ENCODE measurements at regions not wholly inside any gene's neighbourhood (a gene's known extent, or its start where the extent isn't known, plus 50 kb on each side); places are given as distances from the start of the nearest gene placed in this dataset.
A peak's percentile ranks its signal among the peaks of the same experiment; 100 is the strongest.

GRCh38 chr14:100381395-100382105 is 58.4 kb downstream of the SLC25A47 start:
- TF ChIP-seq POLR2A (IDR thresholded peaks at IDR 0.05) (no peak), CTCF (IDR thresholded peaks at IDR 0.05) (no peak), EP300 (IDR thresholded peaks at IDR 0.05) (no peak), POLR2AphosphoS5 (IDR thresholded peaks at IDR 0.05) (no peak)
- Histone ChIP-seq H3K27me3 (no peaks in the 10 kb centered on the region), H3K9me3 (no peaks in the 10 kb centered on the region), H3K4me3 (no peak overlapping the region), H3K4me1 (peaks cover 21% of the 10 kb centered on the region), H3K27ac (no peak overlapping the region), H3K36me3 (peaks cover 19% of the 10 kb centered on the region)
- 85% methylated on average over 11 of the region's 11 CpGs for WGBS
- no peak for DNase-seq (ENCODE audit: low spot score in 2 of 2)

- no peak for DNase-seq (ENCODE audit: low spot score in 2 of 2)
- TF ChIP-seq CTCF (IDR thresholded peaks at IDR 0.05), result no peak
- TF ChIP-seq EP300 (IDR thresholded peaks at IDR 0.05), result no peak
- no peak for TF ChIP-seq POLR2AphosphoS5 (IDR thresholded peaks at IDR 0.05)
- no peak for TF ChIP-seq POLR2A (IDR thresholded peaks at IDR 0.05)
- Histone ChIP-seq H3K36me3 (peaks cover 19% of the 10 kb centered on the region), H3K9me3 (no peaks in the 10 kb centered on the region), H3K4me3 (no peak overlapping the region), H3K27me3 (no peaks in the 10 kb centered on the region), H3K4me1 (peaks cover 16% of the 10 kb centered on the region), H3K27ac (no peak overlapping the region)
- 94% methylated on average over 7 of the region's 7 CpGs for WGBS
These were observed 58.9 kb downstream of the SLC25A47 start for GRCh38 chr14:100382106-100382455.

GRCh38 chr14:100383727-100384158 is 60.6 kb downstream of the SLC25A47 start:
- no peak for DNase-seq (ENCODE audit: low spot score in 2 of 2)

GRCh38 chr14:100384277-100384676 is 61.1 kb downstream of the SLC25A47 start:
- 85% methylated on average over 5 of the region's 5 CpGs for WGBS
- H3K27me3 ChIP-seq, result no peaks in the 10 kb centered on the region
- no peak overlapping the region for H3K27ac ChIP-seq
- H3K36me3 ChIP-seq, result peaks cover 19% of the 10 kb centered on the region
- no peak for DNase-seq (ENCODE audit: low spot score in 2 of 2)
- TF ChIP-seq CTCF (IDR thresholded peaks at IDR 0.05) (no peak), EP300 (IDR thresholded peaks at IDR 0.05) (no peak), POLR2A (IDR thresholded peaks at IDR 0.05) (no peak), POLR2AphosphoS5 (IDR thresholded peaks at IDR 0.05) (no peak)
- H3K4me3 ChIP-seq, result no peak overlapping the region
- H3K9me3 ChIP-seq, result no peaks in the 10 kb centered on the region
- H3K4me1 ChIP-seq, result peaks cover 9% of the 10 kb centered on the region

More at GRCh38 chr14:100383727-100384158, 60.6 kb downstream of the SLC25A47 start:
- TF ChIP-seq EP300 (IDR thresholded peaks at IDR 0.05) (no peak), CTCF (IDR thresholded peaks at IDR 0.05) (peak; percentile 48 to 86)
- H3K4me3 ChIP-seq, result no peak overlapping the region
- no peak overlapping the region for H3K27ac ChIP-seq
- WGBS, result 26% methylated on average over 10 of the region's 10 CpGs
- peaks cover 9% of the 10 kb centered on the region for H3K4me1 ChIP-seq
- H3K9me3 ChIP-seq, result no peaks in the 10 kb centered on the region
- no peaks in the 10 kb centered on the region for H3K27me3 ChIP-seq
- peaks cover 19% of the 10 kb centered on the region for H3K36me3 ChIP-seq

- TF ChIP-seq CTCF (IDR thresholded peaks at IDR 0.05), result peak in 1 of 2 donors; percentile 38
- no peak for TF ChIP-seq EP300 (IDR thresholded peaks at IDR 0.05)
- H3K27me3 ChIP-seq, result no peaks in the 10 kb centered on the region
- 72% methylated on average over 16 of the region's 16 CpGs for WGBS
- H3K27ac ChIP-seq, result no peak overlapping the region
- peaks cover 12% of the 10 kb centered on the region for H3K4me1 ChIP-seq
- H3K4me3 ChIP-seq, result no peak overlapping the region
- no peak for DNase-seq (ENCODE audit: low spot score in 2 of 2)
- no peaks in the 10 kb centered on the region for H3K9me3 ChIP-seq
- peaks cover 22% of the 10 kb centered on the region for H3K36me3 ChIP-seq
These were observed 62.0 kb downstream of the SLC25A47 start for GRCh38 chr14:100384819-100385813.
